PFSK-1 (cell line): ENCODE measurements at regions not wholly inside any gene's neighbourhood (a gene's known extent, or its start where the extent isn't known, plus 50 kb on each side); places are given as distances from the start of the nearest gene placed in this dataset.

ENCODE experiments used
- FOXP2 ChIP-seq: optimal IDR thresholded peaks from 2 replicates; pipeline ENCODE3; 2011; ENCODE audit warnings: borderline replicate concordance, control low read depth, inconsistent platforms; ENCODE audit not compliant: insufficient read depth; ENCODE audit errors: extremely low read length, extremely low read depth
- POLR2AphosphoS5 ChIP-seq: IDR thresholded peaks from 2 replicates; pipeline ENCODE4 v1.6.1; 2012; ENCODE audit warnings: low read depth, mild to moderate bottlenecking, control low read depth, low read length, moderate library complexity
- SIN3A ChIP-seq: IDR thresholded peaks from 2 replicates; pipeline ENCODE4 v1.6.1; 2012; ENCODE audit warnings: mild to moderate bottlenecking, low read length, moderate library complexity, borderline replicate concordance; ENCODE audit not compliant: insufficient read depth
- TAF1 ChIP-seq: IDR thresholded peaks from 2 replicates; pipeline ENCODE4 v1.6.1; 2012; ENCODE audit warnings: low read length, control low read depth, borderline replicate concordance; ENCODE audit not compliant: insufficient read depth
- TF ChIP-seq, protein P1 (sequence below), 2 experiments: IDR thresholded peaks; 2 replicates each; pipeline versions ENCODE4 v1.6.1 to v1.8.0; 2011 to 2012; ENCODE audit warnings: low read depth in 2 of 2, low read length in 2 of 2, control low read depth in 1 of 2, inconsistent platforms in 1 of 2, mild to moderate bottlenecking in 1 of 2, moderate library complexity in 1 of 2; ENCODE audit not compliant: insufficient read depth in 1 of 2

DNA sequence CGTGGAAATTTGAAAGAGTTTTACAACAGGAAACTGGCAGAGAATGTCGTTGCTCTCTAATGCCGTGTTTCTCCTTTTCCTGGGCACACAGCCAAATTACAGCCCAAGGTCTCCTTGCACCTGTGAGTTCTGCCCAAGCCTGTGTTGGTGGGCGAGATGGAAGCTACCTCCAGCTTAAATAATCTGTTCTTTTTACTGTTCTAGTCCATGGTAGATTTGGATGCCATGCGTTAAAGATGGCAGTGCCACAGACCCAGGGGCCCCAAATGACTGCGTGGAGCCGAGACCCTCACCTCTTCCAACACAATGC, 92.6 kb upstream of the IRX4 start:
- TF ChIP-seq FOXP2 (no peak), POLR2AphosphoS5 (no peak), SIN3A (no peak), TAF1 (no peak)
- TF ChIP-seq, protein P1, sequence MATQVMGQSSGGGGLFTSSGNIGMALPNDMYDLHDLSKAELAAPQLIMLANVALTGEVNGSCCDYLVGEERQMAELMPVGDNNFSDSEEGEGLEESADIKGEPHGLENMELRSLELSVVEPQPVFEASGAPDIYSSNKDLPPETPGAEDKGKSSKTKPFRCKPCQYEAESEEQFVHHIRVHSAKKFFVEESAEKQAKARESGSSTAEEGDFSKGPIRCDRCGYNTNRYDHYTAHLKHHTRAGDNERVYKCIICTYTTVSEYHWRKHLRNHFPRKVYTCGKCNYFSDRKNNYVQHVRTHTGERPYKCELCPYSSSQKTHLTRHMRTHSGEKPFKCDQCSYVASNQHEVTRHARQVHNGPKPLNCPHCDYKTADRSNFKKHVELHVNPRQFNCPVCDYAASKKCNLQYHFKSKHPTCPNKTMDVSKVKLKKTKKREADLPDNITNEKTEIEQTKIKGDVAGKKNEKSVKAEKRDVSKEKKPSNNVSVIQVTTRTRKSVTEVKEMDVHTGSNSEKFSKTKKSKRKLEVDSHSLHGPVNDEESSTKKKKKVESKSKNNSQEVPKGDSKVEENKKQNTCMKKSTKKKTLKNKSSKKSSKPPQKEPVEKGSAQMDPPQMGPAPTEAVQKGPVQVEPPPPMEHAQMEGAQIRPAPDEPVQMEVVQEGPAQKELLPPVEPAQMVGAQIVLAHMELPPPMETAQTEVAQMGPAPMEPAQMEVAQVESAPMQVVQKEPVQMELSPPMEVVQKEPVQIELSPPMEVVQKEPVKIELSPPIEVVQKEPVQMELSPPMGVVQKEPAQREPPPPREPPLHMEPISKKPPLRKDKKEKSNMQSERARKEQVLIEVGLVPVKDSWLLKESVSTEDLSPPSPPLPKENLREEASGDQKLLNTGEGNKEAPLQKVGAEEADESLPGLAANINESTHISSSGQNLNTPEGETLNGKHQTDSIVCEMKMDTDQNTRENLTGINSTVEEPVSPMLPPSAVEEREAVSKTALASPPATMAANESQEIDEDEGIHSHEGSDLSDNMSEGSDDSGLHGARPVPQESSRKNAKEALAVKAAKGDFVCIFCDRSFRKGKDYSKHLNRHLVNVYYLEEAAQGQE (IDR thresholded peaks at IDR 0.05; ENCODE audit: insufficient read depth in 1 of 2, low read depth in 2 of 2, low read length in 2 of 2): no peak

DNA sequence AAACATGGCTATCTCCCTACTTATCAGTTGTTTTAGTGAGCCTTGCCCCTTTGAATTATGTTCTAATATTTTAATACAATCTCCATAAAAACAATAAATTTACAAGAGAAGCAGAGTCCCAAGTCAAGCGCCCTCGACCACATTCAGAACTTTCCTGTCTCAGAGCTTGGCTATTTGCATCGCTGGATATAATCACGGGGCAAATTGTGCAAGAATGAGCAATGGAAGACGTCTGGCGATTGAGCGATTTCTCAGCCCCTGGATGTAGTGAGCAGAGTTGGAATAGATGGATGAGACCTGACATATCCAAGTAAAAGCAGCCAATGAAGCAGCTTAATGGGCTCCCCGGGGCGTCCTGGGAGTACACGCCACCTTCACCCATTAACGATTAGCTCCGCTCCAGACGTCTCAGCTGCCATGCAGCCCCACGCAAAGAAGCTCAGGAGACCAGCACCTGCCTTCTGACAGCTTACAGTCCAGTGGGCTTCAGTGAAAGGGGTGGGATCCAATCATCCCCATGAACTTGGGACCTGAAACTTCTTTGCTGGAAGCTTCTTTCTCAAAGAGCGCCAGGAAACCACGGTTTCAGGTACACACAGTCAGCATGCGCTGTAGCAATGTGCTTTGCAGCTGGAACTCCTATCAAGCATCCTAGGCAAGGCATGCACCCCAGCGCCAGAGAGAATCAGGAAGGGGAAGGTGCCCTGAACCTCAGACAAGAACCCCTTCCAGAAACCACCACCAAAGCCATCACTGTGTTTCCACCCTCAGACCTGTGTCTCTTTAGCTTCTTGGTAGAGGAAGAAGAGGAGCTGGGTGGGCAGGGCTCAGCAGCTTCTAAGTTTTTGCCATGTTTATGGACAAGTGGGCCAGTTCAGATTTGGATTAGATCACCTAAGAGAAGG, 92.0 kb upstream of the IRX4 start:
- TF ChIP-seq POLR2AphosphoS5 (no peak), FOXP2 (no peak), SIN3A (no peak), TAF1 (no peak)
- TF ChIP-seq, protein P1 (IDR thresholded peaks at IDR 0.05; ENCODE audit: insufficient read depth in 1 of 2, low read depth in 2 of 2, low read length in 2 of 2): no peak

DNA sequence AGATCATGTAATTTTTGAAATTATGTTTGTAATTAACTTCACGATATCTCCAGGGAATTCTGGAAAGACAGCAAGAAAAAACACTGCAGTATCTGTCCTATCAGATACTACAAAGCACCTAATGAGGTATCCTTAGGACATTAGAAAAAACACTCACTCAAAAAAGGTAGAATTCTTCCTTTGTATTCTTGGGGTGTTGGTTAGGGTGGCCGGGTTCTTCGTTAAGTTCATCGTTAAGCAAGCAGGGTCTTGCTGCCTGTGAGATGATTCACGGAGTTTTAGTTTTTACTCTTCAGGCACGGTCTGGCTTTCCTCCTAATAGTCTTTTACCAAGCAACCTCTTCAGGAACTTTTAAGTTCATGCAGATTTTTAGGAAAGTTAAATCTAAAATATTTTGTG, 91.4 kb upstream of the IRX4 start:
- TF ChIP-seq SIN3A (no peak), POLR2AphosphoS5 (no peak), TAF1 (no peak), FOXP2 (no peak)
- TF ChIP-seq, protein P1 (IDR thresholded peaks at IDR 0.05; ENCODE audit: insufficient read depth in 1 of 2, low read depth in 2 of 2, low read length in 2 of 2): no peak

DNA sequence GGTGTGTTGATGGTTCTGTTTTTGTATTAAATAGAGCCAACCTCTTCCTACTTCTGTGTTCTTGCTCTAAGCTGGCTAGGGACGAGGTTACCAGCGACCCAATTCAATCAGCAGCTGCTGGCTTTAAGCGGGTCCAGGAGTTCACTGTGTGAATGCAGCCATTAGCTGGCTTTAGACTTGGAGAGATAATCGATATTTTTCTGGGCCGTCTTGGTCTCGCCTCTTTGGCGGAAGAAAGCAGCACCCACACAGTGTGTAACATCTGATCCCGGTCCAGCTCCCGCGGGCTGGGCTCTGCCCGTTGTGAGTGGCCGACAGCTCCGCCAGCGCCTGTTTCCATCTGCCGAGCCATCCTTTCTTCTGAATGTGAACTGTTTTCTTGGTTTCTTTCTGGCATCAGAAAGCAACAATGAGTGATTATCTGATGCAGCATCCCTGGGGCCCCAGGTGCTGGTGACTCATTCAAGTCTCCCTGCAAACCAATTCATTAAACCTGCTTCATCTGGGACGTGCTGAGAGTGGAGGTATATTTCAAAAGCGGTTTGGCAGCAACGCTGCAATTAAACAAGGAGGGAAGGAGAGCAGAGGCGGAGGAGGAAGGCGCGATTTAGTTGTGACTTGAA, 90.8 kb upstream of the IRX4 start:
- TF ChIP-seq SIN3A: no peak
- no peak for TF ChIP-seq TAF1
- TF ChIP-seq, protein P1 (IDR thresholded peaks at IDR 0.05; ENCODE audit: insufficient read depth in 1 of 2, low read depth in 2 of 2, low read length in 2 of 2): no peak
- no peak for TF ChIP-seq FOXP2
- no peak for TF ChIP-seq POLR2AphosphoS5
